ENCODE measurements at regions not wholly inside any gene's neighbourhood (a gene's known extent, or its start where the extent isn't known, plus 50 kb on each side); places are given as distances from the start of the nearest gene placed in this dataset.

DNA sequence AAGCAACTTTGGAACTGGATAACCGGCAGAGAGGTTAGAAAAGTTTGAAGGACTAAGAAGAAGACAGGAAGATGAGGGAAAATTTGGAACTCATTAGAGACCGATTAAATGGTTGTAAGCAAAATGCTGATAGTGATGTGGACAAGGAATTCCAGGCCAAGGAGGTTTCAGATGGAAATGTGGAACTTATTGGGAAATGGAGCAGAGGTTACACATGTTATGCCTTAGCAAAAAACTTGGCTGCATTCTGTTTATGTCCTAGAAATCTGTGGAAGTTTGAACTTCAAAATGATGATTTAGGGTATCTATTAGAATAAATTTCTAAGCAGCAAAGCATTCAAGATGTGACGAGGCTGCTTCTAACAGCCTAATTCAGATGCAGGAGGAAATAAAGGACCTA lies 675.1 kb upstream of the SYT4 start:
- TF ChIP-seq, protein P1, sequence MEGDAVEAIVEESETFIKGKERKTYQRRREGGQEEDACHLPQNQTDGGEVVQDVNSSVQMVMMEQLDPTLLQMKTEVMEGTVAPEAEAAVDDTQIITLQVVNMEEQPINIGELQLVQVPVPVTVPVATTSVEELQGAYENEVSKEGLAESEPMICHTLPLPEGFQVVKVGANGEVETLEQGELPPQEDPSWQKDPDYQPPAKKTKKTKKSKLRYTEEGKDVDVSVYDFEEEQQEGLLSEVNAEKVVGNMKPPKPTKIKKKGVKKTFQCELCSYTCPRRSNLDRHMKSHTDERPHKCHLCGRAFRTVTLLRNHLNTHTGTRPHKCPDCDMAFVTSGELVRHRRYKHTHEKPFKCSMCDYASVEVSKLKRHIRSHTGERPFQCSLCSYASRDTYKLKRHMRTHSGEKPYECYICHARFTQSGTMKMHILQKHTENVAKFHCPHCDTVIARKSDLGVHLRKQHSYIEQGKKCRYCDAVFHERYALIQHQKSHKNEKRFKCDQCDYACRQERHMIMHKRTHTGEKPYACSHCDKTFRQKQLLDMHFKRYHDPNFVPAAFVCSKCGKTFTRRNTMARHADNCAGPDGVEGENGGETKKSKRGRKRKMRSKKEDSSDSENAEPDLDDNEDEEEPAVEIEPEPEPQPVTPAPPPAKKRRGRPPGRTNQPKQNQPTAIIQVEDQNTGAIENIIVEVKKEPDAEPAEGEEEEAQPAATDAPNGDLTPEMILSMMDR (IDR thresholded peaks at IDR 0.05) = no peak
- no peak for TF ChIP-seq ZFX (IDR thresholded peaks at IDR 0.05; ENCODE audit: borderline replicate concordance)
